Spleen (tissue), 11 donors: ENCODE measurements at regions not wholly inside any gene's neighbourhood (a gene's known extent, or its start where the extent isn't known, plus 50 kb on each side); places are given as distances from the start of the nearest gene placed in this dataset.

ENCODE experiments used
- DNase-seq: peaks from one replicate; pipeline ENCODE4 v3.0.0-alpha.2; 2020
- H3K27ac ChIP-seq, 8 donors: fragments of 200-600 bp; sonication (generic) in 7 of 8; 1 replicate in 4 of 8; 2 replicates in 4 of 8; pipeline versions ENCODE4 v1.5.0 to v1.8.0; 2016 to 2021; ENCODE audit warnings: inconsistent platforms in 4 of 8, mild to moderate bottlenecking in 4 of 8, moderate library complexity in 1 of 8
- H3K27me3 ChIP-seq, 7 donors: fragments of 200-600 bp; sonication (generic) in 6 of 7; replicated peaks in 1 of 7; 1 replicate in 4 of 7; 2 replicates in 3 of 7; pipeline versions ENCODE4 v1.5.0 to v1.8.0; 2016 to 2021; ENCODE audit warnings: inconsistent platforms in 3 of 7, mild to moderate bottlenecking in 1 of 7
- H3K36me3 ChIP-seq, 6 donors: fragments of 200-600 bp; sonication (generic) in 5 of 6; 1 replicate in 4 of 6; 2 replicates in 2 of 6; pipeline versions ENCODE4 v1.5.0 to v1.8.0; 2016 to 2021; ENCODE audit warnings: inconsistent platforms in 2 of 6
- H3K4me1 ChIP-seq, 6 donors: fragments of 200-600 bp; sonication (generic) in 5 of 6; 1 replicate in 3 of 6; 2 replicates in 3 of 6; pipeline versions ENCODE4 v1.5.0 to v1.8.0; 2016 to 2021; ENCODE audit warnings: inconsistent platforms in 3 of 6
- H3K4me3 ChIP-seq, 8 donors: fragments of 200-600 bp; sonication (generic) in 7 of 8; 1 replicate in 4 of 8; 2 replicates in 4 of 8; pipeline versions ENCODE4 v1.5.0 to v1.8.0; 2016 to 2021; ENCODE audit warnings: inconsistent platforms in 4 of 8, mild to moderate bottlenecking in 4 of 8, moderate library complexity in 2 of 8
- H3K9me3 ChIP-seq, 8 donors: fragments of 200-600 bp; sonication (generic) in 7 of 8; 1 replicate in 4 of 8; 2 replicates in 4 of 8; pipeline versions ENCODE4 v1.5.0 to v1.8.0; 2016 to 2021; ENCODE audit warnings: inconsistent platforms in 4 of 8
- CTCF ChIP-seq, 11 experiments: fragments of 200-600 bp in 7 of 11; fragments of 450-650 bp in 4 of 11; sonication (generic) in 4 of 11; IDR thresholded peaks in 8 of 11; conservative IDR thresholded peaks in 3 of 11; 1 replicate in 7 of 11; 2 replicates in 4 of 11; pipeline versions ENCODE4 v1.4.0 to v1.8.0; 2016 to 2021; ENCODE audit warnings: antibody characterized with exemption in 11 of 11, inconsistent platforms in 4 of 11, mild to moderate bottlenecking in 1 of 11
- POLR2A ChIP-seq, 3 donors: fragments of 450-650 bp; IDR thresholded peaks; one replicate each; pipeline ENCODE4 v1.5.1; 2017; ENCODE audit warnings: antibody characterized with exemption in 3 of 3, mild to moderate bottlenecking in 1 of 3
- POLR2AphosphoS5 ChIP-seq, 3 donors: sonication (generic); formaldehyde crosslinking; IDR thresholded peaks; one replicate each; pipeline ENCODE4 v1.5.1; 2017; ENCODE audit warnings: antibody characterized with exemption in 3 of 3
- WGBS, 5 donors: extraction: QIAGEN DNeasy Blood & Tissue Kit in 3 of 5; methylation state at CpG; one replicate each; pipeline versions ENCODE4 v1.1.5 to v1.1.7; 2013 to 2018; 5-methylcytosine and 5-hydroxymethylcytosine counted together
- intact Hi-C: fragments of 100-400 bp; cut with DNase I; formaldehyde crosslinking; loops from one replicate; pipeline ENCODE4 v1.15.0; 2023; ENCODE audit warnings: low total_unique reads
- donor health status: healthy with polysubstance abuse.
- donor health status: DM: no; HTN: no; CAD: no; lungs with moderate emphysema.
- donor health status: DM: no; HTN: no; CAD: no.
- donor health status: Bipolar disorder and iron deficiency.
- donor health status: healthy.
- donor health status: DM: no; HTN: no; CAD: no.
- donor health status: DM: yes; HTN: yes; CAD: no.

DNA sequence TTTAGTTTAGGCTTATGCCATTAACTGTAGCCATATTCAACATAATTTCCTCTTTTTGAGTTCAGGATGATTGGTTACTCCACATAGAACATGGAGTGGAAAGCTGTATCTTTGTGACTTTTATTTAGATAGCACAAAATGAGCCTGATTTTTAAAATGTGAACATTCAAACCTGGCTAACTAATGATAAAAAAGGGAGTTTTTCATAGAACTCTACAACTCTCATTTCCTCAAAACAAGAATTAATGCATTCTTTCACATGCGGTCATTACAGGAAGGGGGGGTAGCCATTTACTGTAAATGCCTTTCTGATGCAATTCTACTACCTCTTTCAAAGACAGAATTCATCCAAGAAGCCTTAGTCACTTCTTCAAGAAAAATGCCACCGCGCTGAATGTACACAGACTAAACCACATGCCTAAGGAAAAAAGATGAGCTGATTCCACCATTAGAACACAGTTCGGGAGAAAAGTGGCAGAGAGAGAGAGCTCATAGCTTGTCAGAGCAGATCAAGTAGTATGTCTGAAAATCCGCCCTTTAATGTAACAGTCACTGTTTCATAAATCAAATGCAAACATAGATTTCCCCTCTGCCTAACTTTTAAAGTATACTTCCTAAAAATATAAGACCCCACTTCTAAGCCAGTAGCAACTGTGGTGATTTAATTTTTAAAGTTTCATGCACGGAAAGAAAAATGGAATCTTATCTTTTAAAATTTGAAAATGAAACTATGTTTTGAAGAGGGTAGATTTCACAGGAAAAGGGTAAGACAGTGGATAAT, 226.4 kb upstream of the KLF14 start:
- H3K4me1 ChIP-seq, result peaks cover 56 to 99% (median 89%) of the 10 kb centered on the region in 6 donors
- peak overlapping the region; percentile 55 to 92 (median 88) for H3K27ac ChIP-seq
- no peaks in the 10 kb centered on the region for H3K27me3 ChIP-seq

GRCh38 chr7:130961128-130961601, 227.2 kb upstream of the KLF14 start:
- H3K4me1 ChIP-seq, result peaks cover 51 to 96% (median 81%) of the 10 kb centered on the region in 6 donors
- intact Hi-C loops, result loop anchor here (10.0 kb wide), 1 partner anchor 56 kb away; no protein-coding TSS in a partner anchor
- DNase-seq, result peak; percentile 74
- H3K4me3 ChIP-seq, result peak overlapping the region in 7 of 8 donors; percentile 14 to 58 (median 30)
- WGBS, 5 donors, result 24 to 46% (median 39%) methylated on average over 9 of the region's 9 CpGs
- H3K27me3 ChIP-seq, result no peaks in the 10 kb centered on the region
- peaks cover 0 to 46% (median 4%) of the 10 kb centered on the region in 6 donors for H3K36me3 ChIP-seq
- TF ChIP-seq POLR2A (IDR thresholded peaks at IDR 0.05), result peak in 1 of 3 donors; percentile 62
- peak in 2 of 3 donors; percentile 15 to 87 for TF ChIP-seq POLR2AphosphoS5 (IDR thresholded peaks at IDR 0.05)
- TF ChIP-seq CTCF (IDR thresholded peaks at IDR 0.05 in 8 of 11, conservative IDR thresholded peaks at IDR 0.05 in 3 of 11), result no peak
- H3K9me3 ChIP-seq, result no peaks in the 10 kb centered on the region
- peak overlapping the region; percentile 55 to 92 (median 88) for H3K27ac ChIP-seq

More for the DNA sequence above, 226.4 kb upstream of the KLF14 start:
- Histone ChIP-seq H3K36me3 (peaks cover 0 to 45% (median 0%) of the 10 kb centered on the region in 6 donors), H3K4me3 (peak overlapping the region; percentile 14 to 58 (median 26)), H3K9me3 (no peaks in the 10 kb centered on the region)
- TF ChIP-seq CTCF (IDR thresholded peaks at IDR 0.05 in 8 of 11, conservative IDR thresholded peaks at IDR 0.05 in 3 of 11) (no peak), POLR2AphosphoS5 (IDR thresholded peaks at IDR 0.05) (peak in 1 of 3 donors; percentile 53), POLR2A (IDR thresholded peaks at IDR 0.05) (peak in 1 of 3 donors; percentile 10)
- intact Hi-C loops, result loop anchor here (10.0 kb wide), 1 partner anchor 56 kb away; no protein-coding TSS in a partner anchor
- 21 to 40% (median 25%) methylated on average over 6 of the region's 6 CpGs for WGBS, 5 donors
- DNase-seq, result no peak

DNA sequence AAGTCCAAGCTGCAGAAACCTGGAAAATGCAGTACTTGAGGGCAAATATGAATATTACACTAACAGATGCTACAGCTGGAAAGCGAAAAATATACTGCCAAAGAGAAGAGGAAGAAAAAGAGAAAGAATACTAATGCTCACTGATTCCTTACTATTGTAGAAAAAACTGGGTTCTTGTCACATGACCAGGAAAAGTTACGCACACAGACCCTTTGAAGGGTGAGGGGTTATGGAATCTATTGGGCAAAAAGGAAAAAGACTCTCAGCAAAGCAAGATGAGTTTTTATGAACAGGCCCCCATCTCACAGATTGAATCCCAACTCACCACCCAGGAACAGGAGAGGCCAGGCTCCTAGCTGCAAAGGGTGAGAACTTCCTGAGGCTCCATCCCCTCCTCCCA, 228.1 kb upstream of the KLF14 start:
- intact Hi-C loops, result loop anchor here (10.0 kb wide), 1 partner anchor 57 kb away; no protein-coding TSS in a partner anchor
- 75 to 81% (median 80%) methylated on average over 2 of the region's 2 CpGs for WGBS, 5 donors
- no peak for DNase-seq
- Histone ChIP-seq H3K27me3 (no peaks in the 10 kb centered on the region), H3K27ac (peak overlapping the region; percentile 55 to 92 (median 88)), H3K9me3 (no peaks in the 10 kb centered on the region), H3K4me1 (peaks cover 41 to 96% (median 76%) of the 10 kb centered on the region in 6 donors), H3K4me3 (no peak overlapping the region), H3K36me3 (peaks cover 0 to 55% (median 8%) of the 10 kb centered on the region in 6 donors)
- TF ChIP-seq POLR2AphosphoS5 (IDR thresholded peaks at IDR 0.05) (no peak), POLR2A (IDR thresholded peaks at IDR 0.05) (no peak), CTCF (IDR thresholded peaks at IDR 0.05 in 8 of 11, conservative IDR thresholded peaks at IDR 0.05 in 3 of 11) (no peak)

GRCh38 chr7:130963339-130963738, 229.3 kb upstream of the KLF14 start:
- Histone ChIP-seq H3K27me3 (no peaks in the 10 kb centered on the region), H3K36me3 (peaks cover 0 to 63% (median 8%) of the 10 kb centered on the region in 6 donors), H3K9me3 (no peaks in the 10 kb centered on the region), H3K4me1 (peaks cover 34 to 96% (median 65%) of the 10 kb centered on the region in 6 donors), H3K4me3 (no peak overlapping the region), H3K27ac (peak overlapping the region in 2 of 8 donors; percentile 88 to 90)
- DNase-seq, result no peak
- intact Hi-C loops, result loop anchor here (10.0 kb wide), 1 partner anchor 59 kb away; no protein-coding TSS in a partner anchor
- WGBS, 5 donors, result 63 to 87% (median 75%) methylated on average over 5 of the region's 5 CpGs
- TF ChIP-seq POLR2A (IDR thresholded peaks at IDR 0.05), result no peak
- TF ChIP-seq POLR2AphosphoS5 (IDR thresholded peaks at IDR 0.05), result no peak
